Panc1 (cell line): ENCODE measurements at regions not wholly inside any gene's neighbourhood (a gene's known extent, or its start where the extent isn't known, plus 50 kb on each side); places are given as distances from the start of the nearest gene placed in this dataset.

Experiments
- ATAC-seq: fragments of 200-7000 bp; cut with Tn5 transposase; 2 replicates; pipeline ENCODE4 v1.9.1; 2020; ENCODE audit warnings: mild to moderate bottlenecking, moderate library complexity
- BruUV-seq: library from RNA; stranded (reverse); fragments of 400-500 nt; replicated peaks from 2 replicates; lab custom pipeline; 2021; lab: Mats Ljungman, UMichigan
- CTCF ChIA-PET: fragments of 300-600 bp; sonication (Branson Sonifier 250); formaldehyde crosslinking; loops from one replicate; lab custom pipeline; 2022; ENCODE audit warnings: antibody characterized with exemption; lab: Charles Lee
- POLR2A ChIA-PET: fragments of 300-600 bp; sonication (Branson Sonifier 250); formaldehyde crosslinking; loops from one replicate; lab custom pipeline; 2022; ENCODE audit warnings: antibody characterized with exemption; lab: Charles Lee
- DNase-seq: peaks from one replicate; pipeline ENCODE4 v3.0.0-alpha.2; 2010; ENCODE audit warnings: low read depth, low spot score
- H3K27ac ChIP-seq: 2 replicates; pipeline ENCODE4 v1.5.1; 2011; ENCODE audit warnings: mild to moderate bottlenecking, low read length, inconsistent platforms
- H3K27me3 ChIP-seq: fragments of 200-500 bp; sonication (Bioruptor generic); 2 replicates; pipeline ENCODE4 v1.6.0; 2014; ENCODE audit warnings: low read length, inconsistent platforms; ENCODE audit not compliant: control insufficient read depth, insufficient read depth
- H3K36me3 ChIP-seq: fragments of 200-500 bp; sonication (Bioruptor generic); 2 replicates; pipeline ENCODE4 v1.5.1; 2014; ENCODE audit warnings: inconsistent platforms, mild to moderate bottlenecking, low read length, moderate library complexity; ENCODE audit not compliant: control insufficient read depth, insufficient read depth
- H3K4me1 ChIP-seq: 2 replicates; pipeline ENCODE4 v1.5.1; 2011; ENCODE audit warnings: inconsistent platforms, mild to moderate bottlenecking, low read length, moderate library complexity; ENCODE audit not compliant: control insufficient read depth, insufficient read depth
- H3K4me3 ChIP-seq, 2 experiments: 2 replicates each; pipeline ENCODE4 v1.5.1; 2011 to 2012; ENCODE audit warnings: low read depth in 2 of 2, low read length in 2 of 2, mild to moderate bottlenecking in 2 of 2, inconsistent platforms in 1 of 2, moderate library complexity in 1 of 2
- H3K9me3 ChIP-seq: fragments of 200-500 bp; sonication (Bioruptor generic); 2 replicates; pipeline ENCODE4 v1.5.1; 2014; ENCODE audit warnings: low read depth, mild to moderate bottlenecking, inconsistent platforms, low read length, moderate library complexity; ENCODE audit not compliant: control insufficient read depth, insufficient read depth
- CTCF ChIP-seq: fragments of 450-650 bp; IDR thresholded peaks from 2 replicates; pipeline ENCODE4 v1.5.1; 2017; ENCODE audit warnings: mild to moderate bottlenecking
- POLR2AphosphoS5 ChIP-seq: IDR thresholded peaks from 2 replicates; pipeline ENCODE4 v1.6.1; 2012; ENCODE audit warnings: mild to moderate bottlenecking, low read depth, low read length, moderate library complexity
- REST ChIP-seq, 2 experiments: IDR thresholded peaks; 2 replicates each; pipeline ENCODE4 v1.6.1; 2011 to 2012; ENCODE audit warnings: low read depth in 2 of 2, control low read depth in 1 of 2, low read length in 1 of 2, mild to moderate bottlenecking in 1 of 2, moderate library complexity in 1 of 2; ENCODE audit not compliant: insufficient read depth in 1 of 2
- SIN3A ChIP-seq: IDR thresholded peaks from 2 replicates; pipeline ENCODE4 v1.6.1; 2012; ENCODE audit warnings: low read depth, mild to moderate bottlenecking, low read length, moderate library complexity, borderline replicate concordance; ENCODE audit not compliant: insufficient read depth
- TCF7L2 ChIP-seq: IDR thresholded peaks from 2 replicates; pipeline ENCODE4 v1.6.1; 2011; ENCODE audit warnings: mild to moderate bottlenecking, low read depth, low read length, inconsistent platforms
- in situ Hi-C: cut with HindIII; loops from 2 replicates; pipeline ENCODE4 v1.10.0; 2016; ENCODE audit warnings: low sequenced_read_pairs, low pct_unique_long_range_greater_than_20kb
- intact Hi-C: fragments of 100-400 bp; cut with micrococcal nuclease; formaldehyde crosslinking; loops from one replicate; pipeline ENCODE4 v1.10.0; 2022; ENCODE audit not compliant: unreplicated experiment

DNA sequence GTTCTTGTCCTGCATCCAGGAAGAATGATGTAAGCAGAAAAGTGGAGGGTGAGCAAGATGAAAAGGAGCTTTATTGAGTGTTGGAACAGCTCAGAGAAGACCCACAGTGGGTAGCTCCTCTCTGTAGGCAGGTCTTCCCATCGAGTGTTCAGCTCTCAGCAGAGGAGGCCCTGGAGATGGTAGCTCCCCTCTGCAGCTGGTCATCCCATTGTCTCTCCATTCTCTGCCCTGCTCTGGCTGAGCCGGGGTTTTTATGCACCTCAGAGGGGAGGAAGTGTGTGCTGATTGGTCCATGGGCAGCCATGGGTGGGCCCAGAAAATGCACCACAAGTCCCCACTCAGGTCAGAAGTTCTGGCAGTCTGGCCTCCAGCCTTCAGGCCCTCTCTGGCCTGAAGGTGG lies 713.7 kb downstream of the MATN1 start:
- peaks cover 4% of the 10 kb centered on the region; the same call in 1 of the 2 replicates for H3K4me1 ChIP-seq
- DNase-seq (no peak), ATAC-seq (no peak)
- H3K36me3 ChIP-seq, result no peaks in the 10 kb centered on the region; the same call in 1 of the 2 replicates
- intact Hi-C loops, result no loop called here
- no peaks in the 10 kb centered on the region for H3K27me3 ChIP-seq
- H3K27ac ChIP-seq, result no peak overlapping the region
- TF ChIP-seq SIN3A, result no peak
- TF ChIP-seq TCF7L2, result no peak
- no peak for TF ChIP-seq POLR2AphosphoS5
- no peak for TF ChIP-seq CTCF
- no peak for TF ChIP-seq REST (IDR thresholded peaks at IDR 0.05; ENCODE audit: insufficient read depth in 1 of 2, low read depth in 2 of 2, low read length in 1 of 2)
- no peaks in the 10 kb centered on the region for H3K9me3 ChIP-seq
- no peak overlapping the region for H3K4me3 ChIP-seq
- in situ Hi-C loops, result no loop called here
- BruUV-seq, result no TSS peak
- POLR2A ChIA-PET, result no interaction called here
- CTCF ChIA-PET, result no interaction called here

- no peak for TF ChIP-seq CTCF
- no peak for TF ChIP-seq TCF7L2
- no peak for TF ChIP-seq SIN3A
- no peak for TF ChIP-seq POLR2AphosphoS5
- no peak for TF ChIP-seq REST (IDR thresholded peaks at IDR 0.05; ENCODE audit: insufficient read depth in 1 of 2, low read depth in 2 of 2, low read length in 1 of 2)
- Histone ChIP-seq H3K4me3 (no peak overlapping the region), H3K9me3 (no peaks in the 10 kb centered on the region), H3K4me1 (peaks cover 4% of the 10 kb centered on the region; the same call in 1 of the 2 replicates), H3K27me3 (no peaks in the 10 kb centered on the region), H3K27ac (no peak overlapping the region), H3K36me3 (no peaks in the 10 kb centered on the region; the same call in 1 of the 2 replicates)
- no TSS peak for BruUV-seq
- intact Hi-C loops (no loop called here), in situ Hi-C loops (no loop called here)
- ChIA-PET CTCF (no interaction called here), POLR2A (no interaction called here)
- DNase-seq (no peak), ATAC-seq (no peak)
These were observed 714.3 kb downstream of the MATN1 start for GRCh38 chr1:30008998-30009657.
